ENCODE measurements at regions not wholly inside any gene's neighbourhood (a gene's known extent, or its start where the extent isn't known, plus 50 kb on each side); places are given as distances from the start of the nearest gene placed in this dataset.

- Histone ChIP-seq H4K5ac (ENCODE audit: insufficient read length, low read depth, low read length) (no peak overlapping the region), H3K9ac (replicated peaks in 1 of 4; ENCODE audit: extremely low read depth in 1 of 4, low read depth in 3 of 4, low read length in 3 of 4) (no peak overlapping the region), H3K27me3 (replicated peaks in 1 of 4; ENCODE audit: control insufficient read depth in 3 of 4, extremely low read depth in 1 of 4, insufficient read depth in 3 of 4, low read length in 3 of 4) (no peaks in the 10 kb centered on the region), H3K4me3 (ENCODE audit: extremely low read depth in 1 of 4, insufficient read depth in 2 of 4, low read depth in 3 of 4, low read length in 4 of 4) (no peak overlapping the region), H2AK5ac (ENCODE audit: low read depth, low read length) (no peak overlapping the region), H3K23me2 (ENCODE audit: low read depth, low read length) (no peaks in the 10 kb centered on the region), H3K4me1 (replicated peaks in 1 of 4; ENCODE audit: control insufficient read depth in 3 of 4, insufficient read depth in 4 of 4, low read length in 3 of 4) (no peaks in the 10 kb centered on the region), H3K4ac (replicated peaks; ENCODE audit: insufficient read length, low read depth, low read length) (no peak overlapping the region), H3K79me1 (ENCODE audit: low read depth, low read length) (no peaks in the 10 kb centered on the region), H2BK12ac (ENCODE audit: low read depth, low read length) (no peak overlapping the region), H4K8ac (ENCODE audit: extremely low read depth, insufficient read depth, low read length) (no peak overlapping the region), H2BK120ac (replicated peaks; ENCODE audit: low read depth, low read length) (no peak overlapping the region), H3K36me3 (ENCODE audit: control insufficient read depth in 2 of 4, insufficient read depth in 4 of 4, low read length in 3 of 4) (no peaks in the 10 kb centered on the region), H3K56ac (replicated peaks; ENCODE audit: insufficient read length, low read depth, low read length) (no peak overlapping the region), H3K14ac (ENCODE audit: insufficient read length) (no peak overlapping the region), H3K79me2 (ENCODE audit: control insufficient read depth in 1 of 2, insufficient read depth in 2 of 2, low read length in 2 of 2) (no peaks in the 10 kb centered on the region), H4K91ac (replicated peaks; ENCODE audit: insufficient read length, low read length) (no peak overlapping the region), H3K23ac (ENCODE audit: insufficient read length) (no peak overlapping the region), H2BK20ac (ENCODE audit: low read length) (no peak overlapping the region), H3K18ac (ENCODE audit: extremely low read depth, low read length) (no peak overlapping the region), H2AFZ (ENCODE audit: low read length) (no peak overlapping the region), H3K4me2 (ENCODE audit: insufficient read depth in 1 of 2, low read depth in 2 of 2, low read length in 2 of 2) (no peak overlapping the region), H3K9me3 (ENCODE audit: insufficient read depth in 2 of 2, low read depth in 1 of 2, low read length in 1 of 2) (no peaks in the 10 kb centered on the region), H4K20me1 (replicated peaks in 1 of 2; ENCODE audit: control insufficient read depth in 1 of 2, insufficient read depth in 2 of 2, low read length in 2 of 2) (no peaks in the 10 kb centered on the region), H2BK5ac (ENCODE audit: low read depth, low read length) (no peak overlapping the region), H3K27ac (ENCODE audit: low read depth, low read length) (no peak overlapping the region), H2BK15ac (ENCODE audit: low read length) (no peak overlapping the region)
- TF ChIP-seq SIN3A (conservative IDR thresholded peaks at IDR 0.05 in 1 of 2, IDR thresholded peaks at IDR 0.05 in 1 of 2; ENCODE audit: low read depth in 1 of 2, low read length in 2 of 2) (no peak), SP2 (IDR thresholded peaks at IDR 0.05; ENCODE audit: low read length) (no peak), RAD21 (IDR thresholded peaks at IDR 0.05 in 1 of 2, conservative IDR thresholded peaks at IDR 0.05 in 1 of 2; ENCODE audit: low read depth in 2 of 2, low read length in 2 of 2) (no peak), SUZ12 (IDR thresholded peaks at IDR 0.05; ENCODE audit: low read length) (no peak), SP1 (IDR thresholded peaks at IDR 0.05; ENCODE audit: low read depth, low read length) (no peak), CHD1 (IDR thresholded peaks at IDR 0.05; ENCODE audit: low read depth, low read length) (no peak), SIX5 (IDR thresholded peaks at IDR 0.05; ENCODE audit: low read depth, low read length) (no peak), CEBPB (IDR thresholded peaks at IDR 0.05; ENCODE audit: low read depth, low read length) (peak; percentile 35; the same call in 1 of the 2 replicates), USF2 (IDR thresholded peaks at IDR 0.05; ENCODE audit: low read length) (no peak)
- ChIA-PET CTCF (ENCODE audit: partially characterized antibody) (no interaction called here), POLR2A (ENCODE audit: partially characterized antibody) (no interaction called here)
- no peak for DNase-seq (ENCODE audit: low read depth in 1 of 2, low spot score in 2 of 2)
- 95% methylated on average over 16 of the region's 16 CpGs; no CpG with 5 or more reads in 1 of the 2 experiments for WGBS, 2 experiments (ENCODE audit: extremely low coverage in 1 of 2, insufficient coverage in 1 of 2, insufficient read length in 1 of 2, insufficient replicate concordance in 2 of 2, low coverage in 1 of 2, low lambda C conversion rate in 2 of 2, missing lambda C conversion rate in 1 of 2)
- no peak for FAIRE-seq
Observed at GRCh38 chr2:101628030-101628392, 69.5 kb upstream of the MAP4K4 start.

Measured in H1 (cell line).